ENCODE measurements at regions not wholly inside any gene's neighbourhood (a gene's known extent, or its start where the extent isn't known, plus 50 kb on each side); places are given as distances from the start of the nearest gene placed in this dataset.

DNA sequence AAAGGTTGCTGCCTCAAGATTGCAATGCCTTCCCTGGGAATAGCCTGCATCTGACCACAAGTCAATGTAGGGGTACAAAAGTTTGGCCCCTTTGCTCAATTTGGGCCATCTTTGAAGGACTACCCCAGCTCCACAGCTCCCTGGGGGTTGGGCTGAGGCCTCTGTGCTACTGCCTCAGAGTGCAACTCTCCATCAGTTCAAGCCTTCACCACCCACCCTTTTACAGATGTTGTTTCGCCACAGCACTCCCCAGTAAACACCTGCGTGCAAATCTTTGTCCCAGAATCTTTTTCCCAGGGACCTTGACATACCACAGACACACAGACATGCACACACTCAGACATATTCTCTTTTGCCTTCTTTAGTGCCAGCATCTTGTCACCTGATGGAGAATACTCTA, 66.0 kb upstream of the ANKRD1 start:
- TF ChIP-seq, protein P1, sequence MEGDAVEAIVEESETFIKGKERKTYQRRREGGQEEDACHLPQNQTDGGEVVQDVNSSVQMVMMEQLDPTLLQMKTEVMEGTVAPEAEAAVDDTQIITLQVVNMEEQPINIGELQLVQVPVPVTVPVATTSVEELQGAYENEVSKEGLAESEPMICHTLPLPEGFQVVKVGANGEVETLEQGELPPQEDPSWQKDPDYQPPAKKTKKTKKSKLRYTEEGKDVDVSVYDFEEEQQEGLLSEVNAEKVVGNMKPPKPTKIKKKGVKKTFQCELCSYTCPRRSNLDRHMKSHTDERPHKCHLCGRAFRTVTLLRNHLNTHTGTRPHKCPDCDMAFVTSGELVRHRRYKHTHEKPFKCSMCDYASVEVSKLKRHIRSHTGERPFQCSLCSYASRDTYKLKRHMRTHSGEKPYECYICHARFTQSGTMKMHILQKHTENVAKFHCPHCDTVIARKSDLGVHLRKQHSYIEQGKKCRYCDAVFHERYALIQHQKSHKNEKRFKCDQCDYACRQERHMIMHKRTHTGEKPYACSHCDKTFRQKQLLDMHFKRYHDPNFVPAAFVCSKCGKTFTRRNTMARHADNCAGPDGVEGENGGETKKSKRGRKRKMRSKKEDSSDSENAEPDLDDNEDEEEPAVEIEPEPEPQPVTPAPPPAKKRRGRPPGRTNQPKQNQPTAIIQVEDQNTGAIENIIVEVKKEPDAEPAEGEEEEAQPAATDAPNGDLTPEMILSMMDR (IDR thresholded peaks at IDR 0.05), result no peak
- TF ChIP-seq REST (IDR thresholded peaks at IDR 0.05; ENCODE audit: insufficient read depth in 1 of 2, low read depth in 2 of 2, low read length in 1 of 2), result no peak
- no peak for TF ChIP-seq TCF7L2 (IDR thresholded peaks at IDR 0.05; ENCODE audit: low read depth, low read length)
- no peak for TF ChIP-seq SIN3A (IDR thresholded peaks at IDR 0.05; ENCODE audit: borderline replicate concordance, insufficient read depth, low read depth, low read length)
- TF ChIP-seq POLR2AphosphoS5 (IDR thresholded peaks at IDR 0.05; ENCODE audit: low read depth, low read length), result no peak
